Retina (tissue), 1 donor: ENCODE measurements at regions not wholly inside any gene's neighbourhood (a gene's known extent, or its start where the extent isn't known, plus 50 kb on each side); places are given as distances from the start of the nearest gene placed in this dataset.
"Not testable (repeated sequence)": the region's sequence is repeated elsewhere in the genome, so short reads cannot be mapped to it uniquely, and the experiment has no call there.

Experiments used
- DNase-seq: peaks from one replicate; pipeline ENCODE4 v3.0.0-alpha.2; 2016

DNA sequence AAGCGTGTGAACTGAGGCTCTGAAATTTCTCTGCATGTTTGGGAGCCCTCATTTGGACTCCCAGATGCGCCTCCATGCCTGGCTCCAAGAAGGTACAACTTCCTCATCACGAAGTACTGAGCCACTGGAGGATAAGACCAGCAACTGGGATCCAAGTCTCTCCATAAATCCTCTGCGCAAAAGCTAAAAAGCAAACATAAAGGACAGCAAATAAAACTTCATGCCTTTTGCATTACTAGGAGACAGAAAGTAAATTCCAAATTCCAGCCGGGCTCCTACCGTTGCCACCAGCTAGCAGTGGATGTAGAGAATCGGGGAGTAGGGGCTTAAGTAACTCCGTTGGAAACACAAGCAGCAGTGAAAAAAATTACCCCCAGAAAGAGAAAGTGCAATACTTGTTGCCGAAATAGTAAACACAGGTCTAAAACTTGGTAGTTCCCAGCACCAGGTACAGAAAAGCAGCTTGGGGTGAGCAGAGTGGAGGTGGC, 477.1 kb upstream of the TENM3 start:
- no peak for DNase-seq

DNA sequence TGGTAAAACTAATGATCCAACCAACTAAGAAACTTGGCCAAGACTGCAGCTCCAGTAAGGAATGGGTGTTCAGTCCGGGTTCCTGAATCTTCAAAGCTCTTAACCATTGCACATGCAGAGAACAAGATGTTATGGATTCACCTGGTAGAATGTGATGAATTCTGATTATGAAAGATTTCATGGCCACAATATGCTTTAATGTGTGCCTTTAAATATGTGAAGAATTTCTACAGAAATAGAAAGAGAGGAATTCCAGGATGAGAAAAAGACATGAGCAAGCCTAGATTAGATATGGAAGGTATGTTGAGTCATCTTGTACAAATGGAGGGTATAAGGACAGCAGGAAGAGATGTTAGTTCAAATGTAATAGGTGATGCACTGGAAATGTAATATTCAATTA, 472.2 kb upstream of the TENM3 start:
- no peak for DNase-seq

DNA sequence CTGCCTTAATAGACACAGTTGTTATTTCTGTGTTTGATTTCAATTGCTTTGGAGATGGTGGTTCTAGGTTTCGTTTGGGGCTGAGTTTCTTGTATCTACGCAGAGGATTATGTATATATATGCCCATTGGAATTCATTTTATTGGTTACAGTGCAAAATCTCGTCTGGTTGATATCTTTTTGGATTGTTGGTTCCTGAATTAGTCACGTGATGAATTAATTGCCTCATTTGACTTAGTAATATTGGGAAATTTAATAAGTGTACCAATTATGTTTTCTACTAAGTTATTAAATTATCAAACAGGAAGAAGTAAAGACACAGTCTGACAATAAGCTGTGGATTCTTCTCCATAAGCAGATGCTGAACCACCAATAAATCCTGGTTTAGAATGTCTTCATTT, 467.9 kb upstream of the TENM3 start:
- DNase-seq = no peak

DNA sequence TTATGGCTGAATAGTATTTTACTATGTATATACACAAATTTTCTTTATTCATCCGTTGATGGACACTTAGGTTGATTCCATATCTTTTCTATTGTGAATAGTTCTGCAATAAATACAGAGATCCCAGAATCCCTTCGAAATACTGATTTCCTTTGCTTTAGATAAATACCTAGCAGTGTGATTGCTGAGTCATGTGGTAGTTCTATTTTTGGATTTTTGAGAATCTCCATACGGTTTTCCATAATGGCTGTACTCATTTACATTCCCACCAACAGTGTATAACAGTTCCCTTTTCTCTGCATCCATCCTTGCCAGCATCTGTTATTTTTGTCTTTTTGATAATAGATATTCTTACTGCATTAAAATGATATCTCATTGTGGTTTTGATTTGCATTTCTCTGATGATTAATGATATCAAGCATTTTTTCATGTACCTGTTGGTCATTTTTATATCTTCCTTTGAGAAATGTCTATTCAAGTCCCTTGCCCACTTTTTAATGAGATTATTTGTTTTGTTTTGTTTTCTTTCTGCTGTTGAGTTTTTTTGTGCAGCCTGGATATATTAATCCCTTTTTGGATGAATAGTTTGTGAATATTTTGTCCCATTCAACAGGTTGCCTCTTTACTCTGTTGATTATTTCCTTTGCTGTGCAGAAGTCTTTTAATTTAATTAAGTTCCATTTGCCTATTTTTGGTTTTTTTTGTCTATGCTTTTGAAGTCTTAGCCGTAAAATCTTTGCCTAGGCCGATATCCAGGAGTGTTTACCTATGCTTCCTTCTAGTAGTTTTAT, 466.7 kb upstream of the TENM3 start:
- no peak for DNase-seq

DNA sequence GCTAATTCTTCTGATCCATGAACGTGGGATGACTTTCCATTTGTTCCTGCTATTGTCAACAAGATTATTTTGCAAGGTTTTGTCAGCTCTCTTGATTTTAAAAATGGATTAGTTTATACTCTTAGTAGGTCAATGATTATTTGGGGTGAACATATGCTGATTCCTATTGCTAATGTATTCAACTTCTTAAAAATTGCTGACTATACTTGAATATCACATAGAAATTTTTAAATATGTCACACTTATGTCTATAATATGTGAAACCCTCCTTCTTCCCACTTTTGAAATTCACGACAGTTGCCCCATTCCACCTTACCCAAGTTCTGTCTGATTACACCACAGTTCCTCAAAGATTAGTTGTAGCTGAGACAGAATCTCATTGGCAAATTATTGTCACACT, 465.7 kb upstream of the TENM3 start:
- DNase-seq = no peak

DNA sequence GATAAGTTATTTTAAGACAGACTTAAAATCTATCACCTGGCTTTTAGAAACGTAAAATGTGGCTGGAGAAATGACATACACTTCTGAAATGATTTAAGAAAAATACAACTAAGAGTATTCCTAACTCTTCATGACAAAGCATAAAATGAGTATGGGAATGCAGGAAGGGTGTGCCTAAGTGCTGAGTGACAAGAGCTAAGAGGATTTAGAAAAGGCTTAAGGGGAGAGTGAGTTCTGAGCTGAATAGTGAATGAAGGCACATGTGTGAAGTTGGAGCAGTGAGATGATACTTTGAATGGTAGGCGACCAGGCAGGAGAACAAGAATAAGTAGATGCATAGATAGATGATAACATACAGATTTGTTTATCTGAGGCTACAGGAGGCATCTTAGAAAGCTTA, 458.3 kb upstream of the TENM3 start:
- DNase-seq = no peak

DNA sequence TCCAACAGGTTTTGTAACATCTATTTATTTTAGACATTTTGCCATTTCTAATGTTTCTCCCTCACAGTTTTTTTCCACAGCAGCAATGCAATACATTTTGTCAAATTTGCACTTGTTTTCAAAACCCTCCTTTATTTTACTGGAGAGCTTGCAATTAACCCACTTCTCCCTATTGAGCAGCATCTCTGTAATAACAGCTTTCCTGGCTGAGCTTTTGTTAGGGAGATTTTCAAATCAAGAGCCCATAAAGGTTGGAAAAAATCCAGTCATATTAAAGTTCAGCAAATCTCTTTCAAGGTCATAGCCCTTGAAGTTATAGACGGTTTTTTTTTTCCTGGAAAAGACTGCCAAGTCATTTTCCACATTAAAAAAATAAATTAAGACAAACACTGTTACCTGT, 450.6 kb upstream of the TENM3 start:
- DNase-seq = no peak

DNA sequence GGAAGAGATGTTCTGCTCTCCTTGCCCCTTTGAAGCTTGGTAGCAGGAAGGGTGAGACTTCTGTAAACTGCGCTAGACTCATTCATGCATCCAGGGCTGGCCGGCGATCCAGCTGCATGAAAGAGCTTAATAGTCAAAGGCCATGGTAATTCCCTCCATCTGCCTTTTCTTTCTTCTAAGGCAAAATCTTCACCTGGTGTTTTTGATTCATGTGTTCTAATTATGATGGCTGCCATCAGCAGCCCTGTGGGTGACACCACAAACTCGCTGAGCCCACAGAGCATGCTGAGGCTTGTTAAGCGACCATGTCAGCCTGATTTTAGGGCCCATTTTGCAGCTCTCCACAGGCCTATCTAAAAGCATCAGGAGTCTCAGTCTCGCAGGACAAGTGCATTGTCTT, 450.1 kb upstream of the TENM3 start:
- DNase-seq = peak; percentile 65

DNA sequence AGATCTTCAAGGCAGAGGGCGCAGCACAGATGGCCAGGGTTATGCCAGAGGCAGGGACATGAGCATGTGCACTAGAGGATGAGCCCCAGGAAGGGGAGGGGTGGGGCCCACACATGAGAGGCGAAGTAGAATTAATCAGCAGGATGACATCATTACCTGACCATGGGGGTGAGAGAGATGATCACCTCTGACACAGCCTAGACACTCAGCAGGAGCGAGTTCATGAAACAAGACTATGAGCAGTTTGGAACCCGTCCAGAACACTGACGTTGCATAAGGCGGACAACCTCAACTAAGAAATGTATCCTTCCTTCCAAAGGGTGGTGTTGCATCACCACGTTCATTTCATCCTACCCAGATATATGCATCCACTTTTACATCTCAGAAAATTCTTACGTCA, 446.7 kb upstream of the TENM3 start:
- no peak for DNase-seq

DNA sequence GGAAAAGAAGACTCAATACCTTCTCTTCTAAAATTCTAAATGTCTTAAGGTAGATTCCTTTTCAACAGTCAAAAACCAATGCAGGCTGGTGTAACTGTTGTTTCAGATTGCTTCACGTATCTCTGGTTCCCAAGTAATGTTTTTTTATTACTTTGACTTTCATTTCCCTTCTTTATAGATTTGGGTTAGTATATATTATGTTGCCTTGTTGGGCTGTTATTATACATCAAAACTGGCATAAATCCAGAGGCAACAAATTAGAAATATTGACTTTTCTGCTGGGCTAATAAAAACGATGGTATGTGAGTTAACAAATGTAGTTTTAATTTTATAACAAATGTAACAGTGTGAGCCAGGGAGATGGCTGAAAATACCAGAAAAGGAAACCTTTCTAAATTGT, 444.7 kb upstream of the TENM3 start:
- no peak for DNase-seq

DNA sequence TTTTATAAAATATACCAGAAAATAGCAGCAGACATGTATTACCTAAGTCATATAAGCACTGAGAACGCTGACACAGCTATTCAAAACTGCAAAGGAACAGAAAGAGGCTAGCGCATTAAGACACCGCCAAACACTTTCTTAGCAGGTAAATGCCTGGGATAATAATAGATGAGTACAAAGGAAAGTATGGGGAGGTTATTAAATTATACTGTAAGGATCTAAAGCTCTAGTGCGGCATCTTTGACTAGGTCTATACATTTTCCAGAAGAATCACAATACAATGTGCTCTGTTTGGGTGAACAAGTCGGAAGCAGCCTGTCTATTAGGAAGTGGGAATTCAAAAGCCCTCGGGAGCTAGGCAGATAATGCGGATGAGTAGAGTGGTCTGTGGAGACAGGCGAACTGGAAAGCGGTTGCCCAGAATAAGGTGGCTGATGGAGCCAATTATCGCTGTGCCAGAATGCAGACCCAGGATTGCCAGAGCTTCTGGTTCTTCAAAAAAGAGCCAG, 443.6 kb upstream of the TENM3 start:
- no peak for DNase-seq

DNA sequence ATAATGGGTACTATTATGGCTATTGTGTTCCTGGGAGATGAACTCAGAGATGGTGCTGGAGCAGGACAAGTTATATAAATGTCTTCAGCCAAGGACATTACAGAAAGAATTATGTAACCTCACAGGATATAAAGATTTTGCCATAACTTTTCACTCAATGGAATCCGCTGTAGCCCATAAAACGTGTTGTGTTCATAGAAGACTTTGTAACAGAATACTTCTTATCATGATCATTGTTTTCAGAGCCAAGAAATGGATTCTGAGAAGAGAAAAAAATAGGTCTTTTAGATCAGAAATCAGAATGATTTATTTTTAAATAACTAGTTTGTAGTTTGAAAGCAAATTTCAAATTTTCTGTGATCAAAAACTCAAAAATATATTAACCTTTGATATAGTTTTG, 441.0 kb upstream of the TENM3 start:
- DNase-seq = no peak

DNA sequence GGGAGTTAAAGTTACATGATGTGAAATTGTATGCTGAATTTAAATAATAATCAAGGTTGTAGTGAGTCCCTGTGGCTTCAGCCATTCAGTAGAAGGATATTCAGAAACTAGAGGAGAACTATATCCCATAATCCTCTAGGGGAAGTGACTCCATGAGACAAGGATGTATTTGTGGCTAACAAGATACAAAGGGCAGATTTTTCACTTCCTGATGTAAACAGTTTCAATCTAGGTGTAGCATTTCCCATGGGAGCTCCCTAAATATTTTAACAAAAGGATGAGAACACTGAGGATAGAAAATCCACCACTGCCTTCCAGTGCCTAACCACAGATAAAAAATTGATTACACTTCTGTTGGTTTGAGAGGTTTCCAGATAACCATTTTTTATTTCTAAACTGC, 435.4 kb upstream of the TENM3 start:
- DNase-seq = no peak

DNA sequence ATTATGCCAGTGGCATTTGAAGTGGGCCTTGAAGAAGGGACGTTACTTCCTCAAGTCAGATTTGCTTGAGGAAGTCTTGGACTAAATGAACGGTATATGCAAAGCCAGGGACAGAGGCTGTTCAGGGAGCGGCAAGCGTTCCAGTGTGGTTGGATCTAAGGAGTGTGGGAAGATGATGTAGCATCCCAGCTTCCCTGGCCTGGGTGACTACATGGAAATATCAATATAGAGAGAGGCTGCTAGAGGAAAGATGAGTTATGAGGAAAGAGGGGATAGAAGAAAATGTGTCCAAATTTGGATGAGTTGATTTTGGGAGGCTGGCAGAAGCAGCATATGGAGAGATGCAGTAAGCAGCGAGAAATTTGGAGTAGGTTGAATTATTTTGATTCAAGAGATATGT, 432.5 kb upstream of the TENM3 start:
- DNase-seq = no peak

DNA sequence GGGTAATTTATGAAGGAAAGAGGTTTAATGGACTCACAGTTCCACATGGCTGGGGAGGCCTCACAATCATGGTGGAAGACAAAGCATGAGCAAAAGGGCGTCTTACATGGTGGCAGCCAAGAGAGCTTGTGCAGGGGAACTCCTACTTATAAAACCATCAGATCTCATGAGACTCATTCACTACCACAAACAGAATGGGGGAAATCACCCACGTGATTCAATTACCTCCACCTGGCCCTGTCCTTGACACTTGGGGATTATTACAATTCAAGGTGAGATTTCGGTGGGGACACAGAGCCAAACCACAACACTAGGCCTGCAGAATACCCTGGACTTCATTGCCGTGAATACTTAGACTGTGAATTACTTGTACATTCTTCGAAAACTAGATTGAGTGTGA, 431.7 kb upstream of the TENM3 start:
- DNase-seq = not testable (repeated sequence)

DNA sequence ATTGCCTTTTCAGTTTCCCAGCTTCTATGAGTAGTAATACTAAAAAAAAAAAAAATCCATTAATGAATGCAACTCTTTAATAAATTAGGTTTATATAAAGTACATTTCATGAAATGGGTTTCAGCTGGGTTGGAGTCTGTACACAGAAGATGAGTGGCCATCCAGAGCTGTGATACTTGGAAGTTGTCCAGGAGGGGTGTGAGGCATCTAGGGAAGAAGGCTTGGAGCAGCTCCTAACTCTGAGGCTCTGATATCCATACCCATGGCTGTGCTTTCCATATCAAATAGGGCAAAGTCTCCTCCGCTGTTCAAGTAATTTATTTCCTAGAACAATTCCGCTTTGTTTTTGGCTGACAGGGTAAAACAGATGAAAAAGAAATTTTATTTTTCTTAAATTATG, 423.3 kb upstream of the TENM3 start:
- no peak for DNase-seq

DNA sequence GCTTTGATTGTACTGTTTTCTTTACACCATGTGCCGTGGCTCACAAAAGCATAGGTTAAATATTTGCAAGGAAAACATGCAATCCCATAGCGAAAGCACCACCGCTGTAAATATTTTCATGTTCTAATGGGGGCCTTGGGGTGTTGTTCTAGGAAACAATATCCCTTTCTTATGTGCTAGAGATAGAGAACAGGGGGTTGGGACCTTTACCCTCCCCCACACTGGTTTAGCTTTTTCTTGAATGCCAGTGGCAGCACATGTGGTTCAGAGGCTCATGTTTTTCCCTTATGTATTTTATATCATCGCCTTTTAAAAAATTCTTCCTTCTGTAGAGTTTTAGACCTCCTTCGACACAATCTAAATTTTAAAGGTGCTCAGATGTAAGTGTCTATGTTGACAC, 422.6 kb upstream of the TENM3 start:
- DNase-seq = no peak

DNA sequence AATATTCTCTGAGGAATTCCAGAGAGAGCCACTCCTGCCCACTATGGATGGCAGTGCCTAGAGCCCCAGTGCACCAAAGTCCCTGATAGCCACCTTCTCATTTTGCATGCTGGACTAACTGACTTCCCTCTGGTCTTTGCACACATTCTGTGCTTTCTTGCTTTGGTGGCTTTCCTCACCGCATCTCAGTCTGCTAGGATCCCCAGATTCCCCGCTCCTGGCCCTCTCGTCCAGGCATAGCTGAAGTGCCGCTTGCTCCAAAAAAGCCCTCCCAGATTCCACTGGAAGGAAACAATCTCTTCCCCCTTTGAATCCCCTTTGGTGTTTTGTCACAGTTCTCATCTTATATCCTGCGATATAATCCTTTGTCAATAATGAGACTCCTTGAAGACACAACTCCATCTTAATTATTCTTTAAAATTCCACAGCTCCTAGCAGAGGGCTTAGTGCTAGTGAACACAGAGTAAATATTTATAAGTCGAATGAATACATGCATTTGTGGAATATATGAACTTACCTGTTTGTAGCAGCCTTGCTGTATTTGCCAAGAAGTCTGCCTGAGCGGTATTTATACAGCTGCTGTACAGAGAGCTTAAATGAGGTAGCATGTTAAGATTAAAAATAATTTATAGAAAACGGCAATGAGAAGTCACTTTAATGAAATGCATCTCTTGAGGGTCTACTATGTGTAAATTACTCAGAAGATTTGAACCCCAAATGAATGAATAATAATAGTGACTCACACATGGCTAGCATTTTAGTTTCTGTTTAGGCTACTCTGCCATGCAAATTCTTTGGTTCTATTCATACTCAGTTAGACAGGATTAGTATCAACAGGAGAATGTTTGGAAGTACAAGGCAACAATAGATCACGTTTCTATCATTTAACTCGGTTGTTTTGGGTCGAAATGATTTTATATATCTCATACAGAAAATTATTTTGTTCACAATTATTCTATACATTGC, 421.9 kb upstream of the TENM3 start:
- DNase-seq = peak; percentile 34

DNA sequence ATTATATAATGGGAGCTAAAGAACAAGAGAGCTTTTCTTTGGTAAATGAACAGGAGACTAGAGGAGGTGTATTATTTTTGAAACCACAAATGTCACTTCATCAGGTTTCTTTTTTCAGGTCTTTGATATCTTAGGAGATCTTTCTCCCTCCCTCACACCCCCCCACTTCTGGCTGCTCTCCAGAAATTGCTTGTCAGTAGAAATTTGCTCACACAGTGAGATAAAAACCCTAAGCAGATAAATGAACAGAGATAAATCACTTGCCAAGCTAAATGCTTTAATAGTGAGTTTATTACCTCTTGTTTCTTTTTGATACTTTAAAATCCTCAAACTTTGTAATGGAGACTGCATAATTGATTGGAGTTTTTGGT, 421.2 kb upstream of the TENM3 start:
- DNase-seq = no peak

DNA sequence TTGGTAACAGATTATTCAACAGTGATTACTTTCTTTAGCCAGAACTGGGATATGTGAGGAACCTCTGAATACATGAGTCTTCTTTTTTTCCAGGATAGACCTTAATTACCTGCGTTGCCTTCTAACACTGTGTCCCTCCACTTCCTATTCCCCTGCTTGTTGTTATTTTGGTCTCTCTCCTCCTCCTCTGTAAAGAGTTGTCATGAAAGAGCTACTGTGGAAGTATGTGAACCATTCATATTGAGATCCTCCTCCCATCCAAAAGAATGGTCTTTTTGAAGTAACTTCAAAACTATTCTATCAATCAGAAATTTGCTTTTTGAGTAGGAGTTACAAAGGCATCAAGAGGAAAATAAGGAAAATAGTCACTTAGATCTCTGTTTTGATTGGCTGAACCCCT, 420.0 kb upstream of the TENM3 start:
- no peak for DNase-seq

DNA sequence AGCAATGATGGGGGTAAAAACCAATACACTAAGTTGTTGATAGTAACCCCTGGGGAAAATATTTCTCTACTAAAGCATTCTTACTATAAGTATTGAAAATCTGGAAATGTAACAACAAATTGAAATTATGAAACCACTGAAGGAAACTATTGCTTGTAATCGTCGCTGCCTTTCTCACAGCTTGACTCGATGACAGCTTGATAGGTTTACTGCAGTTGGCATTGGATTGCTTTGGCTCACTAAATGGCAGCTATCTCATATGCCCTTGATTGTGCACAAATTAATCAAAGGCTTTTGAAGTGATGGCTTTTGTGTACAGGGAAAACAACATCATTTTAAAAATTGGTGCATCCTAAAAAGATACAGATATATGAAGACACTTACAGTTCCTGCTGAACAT, 419.6 kb upstream of the TENM3 start:
- DNase-seq = no peak

DNA sequence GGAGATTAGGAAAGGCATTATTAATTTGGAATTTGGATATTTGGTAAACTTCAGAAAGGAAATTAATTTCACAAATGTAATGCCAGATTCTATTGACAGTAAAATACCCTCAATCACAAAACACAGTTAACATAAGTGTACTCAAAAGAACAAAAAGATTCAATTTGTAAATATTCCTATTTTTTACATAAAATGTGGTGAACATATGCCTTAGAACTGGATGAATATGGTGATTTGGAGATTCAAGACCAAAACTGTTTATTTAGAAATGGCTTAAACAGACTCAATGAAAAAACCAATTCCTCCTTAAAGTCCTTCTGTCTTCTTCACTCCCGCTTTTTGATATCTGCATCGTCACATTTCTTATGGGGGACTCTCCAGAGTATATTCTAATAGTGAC, 417.6 kb upstream of the TENM3 start:
- DNase-seq = no peak

DNA sequence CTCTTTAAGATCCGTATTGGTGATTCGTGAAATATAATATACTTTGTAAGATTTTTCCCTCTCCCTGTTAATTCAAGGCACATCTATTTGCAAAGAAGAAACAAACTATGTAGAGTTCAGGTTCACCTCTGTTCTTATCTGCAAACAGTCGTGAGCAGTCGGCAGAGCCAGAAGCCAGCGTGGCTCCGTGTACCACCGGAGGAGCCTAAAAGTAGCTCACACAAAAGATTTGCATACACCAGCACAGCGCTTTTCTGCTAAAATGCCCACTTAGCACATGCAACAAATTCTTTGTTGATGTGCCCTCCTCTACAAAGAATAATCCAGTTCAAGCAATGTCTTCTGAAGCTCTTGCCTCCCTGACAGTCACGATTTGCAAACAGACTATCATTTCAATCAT, 416.0 kb upstream of the TENM3 start:
- no peak for DNase-seq
